NCI-H345 (cell line): ENCODE measurements at regions not wholly inside any gene's neighbourhood (a gene's known extent, or its start where the extent isn't known, plus 50 kb on each side); places are given as distances from the start of the nearest gene placed in this dataset.

Experiments
- DNase-seq: peaks from one replicate; lab custom pipeline; 2025; lab: John Stamatoyannopoulos, UW

DNA sequence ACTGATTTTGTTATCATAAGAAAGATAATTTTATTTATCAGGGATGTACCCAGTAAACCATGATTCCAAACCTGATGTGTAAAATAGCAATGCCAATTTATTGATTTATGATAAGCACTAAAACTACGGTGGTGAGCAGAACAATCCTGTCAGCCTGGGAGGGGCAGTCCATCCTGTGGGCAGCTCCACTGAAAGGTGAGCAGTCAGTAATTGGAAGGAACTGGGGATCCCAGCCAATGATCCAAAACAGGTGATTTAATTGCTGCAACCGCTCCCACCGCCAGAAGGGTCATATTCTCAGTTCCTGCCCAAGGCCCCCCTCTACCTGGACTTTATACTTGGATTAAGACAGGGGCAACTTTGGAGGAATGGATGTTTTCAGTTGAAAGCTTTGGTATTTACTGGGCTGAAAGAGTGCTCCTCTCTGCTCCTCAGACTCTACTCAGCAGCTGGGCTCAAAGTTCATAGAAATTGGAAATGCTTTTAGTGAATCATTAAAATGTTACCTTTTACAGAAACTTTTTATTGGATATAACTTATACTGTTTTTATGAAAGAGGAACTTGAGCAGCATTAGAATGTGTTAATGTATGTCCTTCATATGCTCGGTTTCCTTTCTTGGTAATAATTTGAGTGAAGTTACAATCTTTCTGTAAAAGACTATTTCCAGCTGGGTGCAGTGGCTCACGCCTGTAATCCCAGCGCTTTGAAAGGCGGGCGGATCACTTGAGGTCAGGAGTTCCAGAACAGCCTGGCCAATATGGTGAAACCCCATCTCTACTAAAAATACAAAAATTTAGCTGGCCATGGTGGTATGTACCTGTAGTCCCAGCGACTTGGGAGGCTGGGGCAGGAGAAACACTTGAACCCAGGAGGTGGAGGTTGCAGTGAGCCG is 198.6 kb upstream of the IL12A start:
- DNase-seq = no peak

DNA sequence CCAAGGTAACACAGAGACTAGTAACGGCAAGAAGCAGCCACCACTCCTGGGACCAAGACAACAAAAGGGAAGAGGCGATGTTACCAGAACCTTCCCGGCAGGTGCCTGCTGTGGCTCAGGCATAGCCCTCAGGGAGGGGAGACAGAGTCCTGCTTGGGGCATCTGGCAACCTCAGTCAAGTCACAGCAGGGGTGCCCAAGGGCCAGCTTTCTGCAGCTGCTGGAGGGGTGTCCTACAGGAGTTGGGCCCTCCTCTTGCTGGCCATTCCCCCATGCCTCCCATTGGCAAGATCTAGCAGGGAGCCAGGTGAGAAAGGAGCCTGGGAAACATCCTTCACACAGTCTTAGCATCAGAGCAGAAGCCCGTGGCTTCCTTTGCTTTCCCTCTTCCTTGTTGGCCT is 197.3 kb upstream of the IL12A start:
- no peak for DNase-seq

DNA sequence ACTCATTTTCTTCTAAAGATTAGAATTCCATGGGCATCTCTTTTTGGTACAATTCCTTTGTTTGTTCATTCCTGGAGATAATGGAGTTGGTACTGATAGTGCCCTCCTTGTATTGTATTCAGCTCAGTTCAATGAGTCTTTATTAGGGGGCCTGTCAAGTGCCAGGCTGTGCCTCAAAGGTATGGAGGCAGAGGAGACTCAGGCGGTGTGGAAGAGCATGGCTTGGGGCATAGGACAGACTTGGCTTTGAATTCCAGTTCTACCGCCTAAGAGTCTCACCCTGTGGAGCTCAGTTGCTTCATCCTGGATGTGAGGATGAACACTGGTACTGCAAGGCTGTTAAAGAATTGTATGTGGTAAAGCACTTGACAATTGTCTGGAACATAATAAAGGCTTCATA is 196.6 kb upstream of the IL12A start:
- no peak for DNase-seq

DNA sequence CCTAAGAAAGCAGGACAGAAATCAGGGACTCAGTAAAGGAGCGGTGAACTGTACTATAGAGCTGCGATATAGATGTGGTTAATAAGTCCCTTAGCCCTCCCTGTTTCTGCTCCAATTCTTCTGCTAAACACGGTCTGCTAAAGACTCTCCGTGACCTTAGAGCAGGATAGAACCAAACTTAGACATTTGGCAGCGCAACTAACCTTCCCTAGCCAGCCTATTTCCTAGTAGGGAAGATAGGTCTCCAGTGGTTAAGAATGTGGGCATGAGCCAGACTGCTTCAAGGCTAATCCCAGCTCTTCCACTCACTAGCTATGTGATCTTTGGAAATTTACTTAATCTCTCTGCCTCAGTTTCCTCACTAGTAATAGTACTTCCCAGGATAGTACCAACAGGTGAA is 193.6 kb upstream of the IL12A start:
- no peak for DNase-seq

DNA sequence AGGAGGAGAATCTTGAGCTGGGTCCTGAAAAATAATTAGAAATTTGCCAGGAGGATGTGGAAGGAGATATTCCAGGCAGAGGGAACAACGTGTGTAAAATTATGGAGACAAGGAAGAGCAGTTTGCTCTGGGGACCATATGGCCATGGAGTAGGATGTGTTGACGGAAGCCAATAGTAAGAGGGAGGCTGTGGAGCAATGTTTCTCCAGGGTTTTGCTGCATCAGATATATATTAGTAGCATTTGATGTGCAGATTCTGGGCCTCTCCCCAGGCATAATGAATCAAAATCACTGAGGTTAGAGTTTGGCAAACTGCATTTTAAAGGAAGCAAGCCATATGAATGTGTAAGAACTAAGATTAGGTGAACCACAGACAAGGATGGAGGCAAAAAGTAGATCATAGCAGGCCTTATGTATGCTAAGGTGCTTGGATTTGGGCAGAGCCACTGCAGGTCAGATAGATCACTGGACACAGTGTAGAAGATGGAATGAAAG is 192.9 kb upstream of the IL12A start:
- DNase-seq = no peak

DNA sequence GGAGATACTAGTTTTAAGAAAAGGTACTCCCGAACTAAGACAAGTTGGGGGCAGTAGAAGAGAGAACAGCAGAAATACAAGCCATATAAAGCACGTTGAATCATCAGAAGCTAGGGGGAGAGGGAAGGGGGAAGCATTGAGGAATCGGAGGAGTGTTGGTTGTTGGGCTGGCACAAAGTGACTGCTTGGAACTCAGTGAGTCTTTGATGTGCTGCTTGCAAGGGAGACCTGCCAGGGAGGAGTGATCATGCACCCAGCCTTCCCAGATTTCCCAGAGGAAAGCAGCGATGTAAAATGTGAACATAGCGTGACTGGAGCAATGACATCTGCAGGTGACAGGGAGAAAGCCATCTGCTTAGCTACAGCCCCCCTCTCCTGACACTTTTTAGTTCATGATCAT is 192.4 kb upstream of the IL12A start:
- no peak for DNase-seq

DNA sequence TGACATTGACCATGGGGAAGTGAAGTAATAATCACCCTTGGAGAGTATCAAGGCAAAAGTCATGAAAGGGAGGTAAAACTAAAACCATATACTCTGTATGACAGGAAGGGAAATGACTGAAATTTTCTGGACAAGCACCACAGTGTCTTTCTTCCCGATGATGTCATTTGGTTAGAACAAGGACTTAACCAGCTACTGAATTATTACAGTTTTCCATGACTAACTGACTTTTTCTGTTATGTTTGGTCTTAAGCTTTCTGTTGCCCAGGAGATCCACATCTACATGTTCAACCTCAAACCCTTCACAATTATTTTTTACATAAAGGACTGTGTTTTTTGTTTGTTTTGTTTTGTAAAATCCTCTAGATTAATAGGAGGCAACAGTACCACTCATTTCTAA is 191.9 kb upstream of the IL12A start:
- no peak for DNase-seq

DNA sequence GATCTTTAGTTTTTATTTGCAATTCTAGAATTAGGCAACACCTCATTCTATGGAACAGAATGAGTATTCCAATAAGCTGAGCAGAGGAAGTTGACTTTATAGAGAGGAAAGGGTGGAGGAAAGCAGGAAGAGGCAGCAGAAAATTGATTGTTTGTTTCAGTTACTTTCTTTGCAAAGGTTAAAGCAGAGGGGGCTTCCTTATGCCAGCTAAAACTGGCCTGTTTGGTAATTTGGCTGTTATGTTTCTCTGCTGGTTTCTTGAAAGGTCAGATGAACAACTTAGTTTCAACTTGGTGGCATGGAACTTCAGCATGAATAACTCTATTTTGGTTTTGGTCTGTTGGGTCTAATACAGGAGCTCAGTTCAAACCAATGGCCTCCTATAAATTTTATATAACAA is 190.9 kb upstream of the IL12A start:
- no peak for DNase-seq

DNA sequence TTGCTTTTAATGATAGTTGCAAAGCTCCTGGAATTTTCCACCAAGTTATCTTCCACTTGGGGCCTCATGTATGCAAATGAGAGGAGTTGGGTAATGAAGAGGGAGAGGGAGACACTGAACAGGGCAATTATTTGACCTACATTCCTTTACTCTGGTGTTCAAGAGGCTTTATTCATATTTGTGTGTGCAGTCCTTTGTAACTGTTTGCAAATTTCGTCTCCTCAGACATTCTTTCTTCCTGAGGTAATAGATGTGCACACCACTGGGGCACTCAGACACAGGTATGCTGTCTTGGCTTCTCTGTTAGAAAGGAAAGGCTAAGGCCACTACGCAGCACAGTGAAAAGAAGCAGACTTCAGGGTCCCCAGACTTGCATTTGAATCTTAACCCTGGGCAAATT is 189.7 kb upstream of the IL12A start:
- DNase-seq = no peak

DNA sequence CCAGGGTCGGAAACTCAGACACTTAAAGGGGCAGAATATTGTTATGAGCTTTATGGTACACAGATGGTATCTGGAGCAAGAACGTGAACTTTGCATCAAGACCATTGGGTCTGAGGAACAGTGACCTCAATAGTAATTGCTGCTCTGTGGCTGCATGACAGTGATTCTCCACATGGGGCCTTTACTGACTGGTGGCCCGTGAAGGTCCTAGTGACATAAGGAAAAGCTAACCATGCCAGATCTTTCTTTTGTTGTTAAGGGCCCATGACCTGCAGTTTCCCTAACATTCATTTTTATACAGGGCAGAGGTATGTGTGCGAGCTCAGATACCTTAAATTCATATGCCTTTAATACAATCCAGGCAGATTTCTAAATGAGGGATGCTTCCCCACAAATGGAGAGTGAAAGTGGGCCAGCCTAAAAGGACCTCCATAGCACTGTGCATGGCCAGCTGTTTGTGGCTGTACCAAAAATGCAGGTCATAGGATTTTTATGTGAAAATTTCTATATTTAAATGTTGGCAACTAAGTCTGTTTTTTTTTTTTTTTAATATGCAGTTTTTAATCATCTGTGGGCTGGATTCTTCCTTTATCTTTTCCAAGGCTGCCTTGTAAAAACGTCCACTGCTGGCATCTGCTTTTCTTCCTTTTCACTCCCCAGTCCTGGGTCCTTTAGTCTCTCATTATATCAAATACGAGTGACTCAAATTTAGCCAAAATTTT is 188.0 kb upstream of the IL12A start:
- DNase-seq = no peak

DNA sequence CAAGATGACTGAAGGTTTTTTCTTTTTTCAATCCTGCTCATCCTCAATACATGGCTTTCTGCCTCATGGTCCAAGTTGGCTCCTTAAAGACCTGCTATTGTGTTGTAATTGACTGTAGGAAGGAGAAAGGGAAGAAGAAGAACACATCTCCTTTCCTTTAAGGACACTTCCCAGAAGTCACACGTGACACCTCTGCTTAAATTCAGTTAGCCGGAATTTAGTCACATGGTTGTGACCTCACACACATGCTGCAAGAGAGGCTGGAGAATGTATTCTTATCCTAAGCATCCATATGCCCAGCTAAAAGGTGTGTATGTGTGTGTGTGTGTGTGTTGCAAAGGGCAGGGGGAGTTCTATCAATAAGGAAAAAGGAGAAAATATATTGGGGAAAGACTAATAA is 185.8 kb upstream of the IL12A start:
- DNase-seq = no peak

DNA sequence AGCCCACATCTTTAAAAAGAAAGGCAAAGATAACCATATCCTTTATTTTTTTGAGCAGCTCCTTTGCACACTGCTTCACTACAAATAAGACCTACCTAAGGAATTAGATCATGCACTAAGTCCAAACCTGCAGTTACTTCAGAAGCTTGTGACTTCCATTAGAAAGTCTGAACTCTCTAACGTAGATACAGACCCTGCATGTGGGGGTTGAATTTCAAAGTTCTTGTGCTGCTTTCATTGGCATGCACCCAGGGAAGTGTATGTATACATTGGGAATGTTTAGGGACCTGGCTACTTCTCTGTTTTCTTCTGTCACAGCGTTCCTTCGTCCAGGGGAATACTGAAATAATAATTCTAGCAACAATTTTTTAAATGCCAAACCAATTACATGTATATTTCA is 185.2 kb upstream of the IL12A start:
- no peak for DNase-seq

DNA sequence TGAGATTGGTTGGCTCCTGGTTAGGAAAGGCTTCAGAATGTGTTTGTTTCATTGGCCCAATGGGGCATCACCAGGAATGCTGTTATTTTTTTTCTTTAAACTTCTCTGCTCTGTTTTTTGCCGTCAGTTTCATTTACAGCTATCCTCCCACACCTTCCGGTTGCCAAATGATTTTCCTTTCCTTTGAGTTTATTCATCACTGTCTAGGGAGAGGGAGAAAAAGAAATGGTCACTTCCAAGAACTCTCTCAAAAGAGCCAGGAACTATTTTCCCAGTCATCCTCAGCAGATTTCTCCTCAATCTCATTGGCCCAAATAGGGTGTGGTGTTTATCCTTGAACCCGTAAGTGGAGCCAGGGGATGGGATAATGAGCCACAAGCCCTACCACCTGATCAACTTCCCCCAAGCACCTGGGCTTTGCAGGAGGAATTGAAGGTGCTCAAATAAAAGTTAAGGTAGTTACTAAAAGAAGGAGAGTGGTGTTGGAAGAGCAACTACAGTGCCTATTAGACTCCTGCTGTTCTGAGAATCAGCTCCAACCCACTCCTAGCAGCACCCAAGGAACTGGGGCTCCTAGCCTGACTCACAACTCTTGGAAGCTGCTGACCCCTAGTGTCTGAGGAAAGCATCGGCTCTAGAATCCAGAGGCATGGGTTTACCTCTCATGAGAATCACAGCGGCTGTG is 183.8 kb upstream of the IL12A start:
- peak; percentile 75 for DNase-seq

DNA sequence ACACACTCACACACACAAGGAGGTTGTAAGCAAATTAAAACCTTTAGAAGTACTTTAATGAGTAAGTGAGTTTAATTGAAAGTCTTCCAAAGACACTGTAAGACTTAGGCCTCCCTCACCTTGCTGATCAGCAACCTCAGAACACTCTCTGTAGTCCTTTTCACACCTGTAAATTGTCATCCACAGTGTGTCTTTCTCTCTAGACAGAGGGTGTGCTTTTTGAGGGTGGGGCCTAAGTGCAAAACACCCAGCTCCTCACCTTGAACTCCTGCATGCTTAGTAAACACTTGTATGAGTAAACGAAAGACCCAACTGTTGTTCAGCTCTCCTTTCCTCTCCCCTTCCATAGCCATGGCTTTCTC is 183.2 kb upstream of the IL12A start:
- no peak for DNase-seq

DNA sequence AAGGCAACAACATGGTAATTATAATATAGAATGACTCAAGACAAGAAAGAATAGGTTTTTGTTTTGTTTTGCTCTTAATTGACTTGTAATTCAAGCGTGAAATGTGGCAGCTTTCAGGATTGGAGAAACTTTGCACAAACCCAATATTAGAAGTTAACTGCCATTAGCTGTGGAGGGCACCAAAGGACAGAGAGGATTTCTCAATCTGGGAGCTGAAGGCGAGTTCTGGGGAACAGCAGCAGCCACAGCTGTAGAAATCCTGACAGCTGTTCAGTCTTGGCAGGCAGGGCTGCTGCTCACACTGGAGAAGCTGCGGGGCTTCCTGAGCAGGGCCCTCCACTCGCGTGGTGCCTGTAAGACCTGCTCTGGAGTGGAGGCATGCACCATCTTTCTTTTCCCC is 182.2 kb upstream of the IL12A start:
- DNase-seq = no peak

DNA sequence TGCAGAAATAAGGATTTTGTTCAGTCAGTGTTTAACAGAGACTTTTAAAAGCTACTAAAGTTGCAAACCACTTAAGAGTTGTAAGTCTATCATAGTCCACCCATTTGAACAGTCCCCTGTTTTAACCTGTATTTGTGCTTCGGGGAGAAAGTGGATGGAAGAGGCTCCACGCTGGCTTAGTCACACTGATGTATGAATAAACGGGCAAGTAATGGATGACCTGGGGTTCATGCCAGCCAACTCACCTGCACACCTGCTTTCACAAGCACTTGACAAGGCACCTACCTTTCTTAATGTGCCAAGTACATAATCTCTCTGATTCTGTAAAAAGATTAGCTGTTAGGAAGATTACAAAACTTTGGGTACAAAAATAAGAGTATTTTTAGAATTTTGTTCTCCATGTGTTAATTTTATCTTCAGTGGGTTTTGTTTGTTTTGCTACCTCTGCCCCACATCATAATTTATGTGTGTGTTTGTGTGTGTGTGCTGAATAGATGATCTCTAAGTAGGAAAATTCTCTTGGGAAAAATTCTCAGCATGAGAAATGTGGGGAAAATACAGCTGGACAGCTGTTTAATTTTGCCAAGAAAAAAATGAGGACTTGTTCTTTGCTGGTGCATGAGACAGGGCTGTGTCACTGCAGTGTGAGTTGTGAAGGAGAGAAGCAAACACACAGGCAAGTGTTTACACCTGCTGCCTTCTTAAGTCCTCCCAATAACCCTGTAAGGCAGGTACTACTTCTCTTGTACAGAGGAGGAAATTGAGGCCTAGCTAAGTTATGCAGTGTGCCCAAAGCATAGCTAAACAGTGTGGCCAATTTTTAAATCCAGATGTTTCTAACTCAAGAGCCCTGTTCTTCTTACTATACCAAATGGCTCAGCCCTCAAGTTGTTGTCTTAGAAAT is 181.2 kb upstream of the IL12A start:
- peak; percentile 7 for DNase-seq

DNA sequence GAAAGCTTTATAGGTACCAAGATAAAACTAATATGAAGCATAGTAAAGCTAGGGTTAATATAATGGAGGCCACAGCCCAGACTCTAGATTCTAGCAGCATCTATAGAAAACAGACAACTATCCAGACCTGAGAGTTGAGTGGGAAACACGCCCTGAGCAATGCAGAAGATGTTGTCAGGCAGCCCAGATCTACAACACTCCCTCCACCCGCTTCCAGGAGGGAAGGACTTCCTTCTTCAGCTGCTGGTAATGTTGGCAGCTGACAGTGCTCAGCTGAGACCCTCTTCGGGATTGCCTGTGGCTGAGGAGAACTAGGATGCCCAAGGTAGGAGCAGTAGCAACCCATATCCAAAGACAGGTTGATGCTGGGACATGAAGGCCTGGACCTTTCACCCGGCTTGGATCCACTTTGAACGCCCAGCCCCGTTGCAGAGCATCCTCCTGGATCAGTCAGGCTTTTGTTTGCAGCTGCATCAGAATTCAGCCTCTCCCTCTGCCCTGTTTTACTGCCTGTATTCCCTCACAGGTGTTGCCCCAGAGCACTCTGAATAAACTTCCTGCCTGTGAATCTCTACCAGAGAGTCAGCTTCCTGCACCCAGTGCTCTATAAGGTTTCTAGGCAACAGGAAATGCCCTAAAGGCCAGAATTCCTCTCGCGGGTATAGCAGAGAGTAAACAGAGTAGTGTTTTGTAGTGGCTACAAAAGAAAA is 174.7 kb upstream of the IL12A start:
- no peak for DNase-seq

DNA sequence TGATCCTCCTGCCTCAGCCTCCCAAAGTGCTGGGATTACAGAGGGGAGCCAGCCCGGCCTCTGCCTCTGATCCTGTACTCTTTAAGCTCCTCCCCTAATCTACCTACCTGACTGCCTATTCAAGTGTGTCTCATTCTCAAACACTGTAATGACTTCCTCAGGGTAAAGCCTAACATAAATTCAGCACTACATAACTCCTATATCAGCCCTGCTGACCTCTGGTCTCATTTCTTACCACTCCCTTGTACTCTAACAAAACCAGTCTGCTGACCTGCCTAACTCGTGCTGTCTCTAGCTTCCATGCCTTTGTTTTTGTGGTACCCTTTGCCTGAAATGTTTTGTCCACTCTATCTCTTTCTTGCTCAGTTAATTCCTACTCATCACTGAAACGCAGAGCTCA is 172.1 kb upstream of the IL12A start:
- no peak for DNase-seq

DNA sequence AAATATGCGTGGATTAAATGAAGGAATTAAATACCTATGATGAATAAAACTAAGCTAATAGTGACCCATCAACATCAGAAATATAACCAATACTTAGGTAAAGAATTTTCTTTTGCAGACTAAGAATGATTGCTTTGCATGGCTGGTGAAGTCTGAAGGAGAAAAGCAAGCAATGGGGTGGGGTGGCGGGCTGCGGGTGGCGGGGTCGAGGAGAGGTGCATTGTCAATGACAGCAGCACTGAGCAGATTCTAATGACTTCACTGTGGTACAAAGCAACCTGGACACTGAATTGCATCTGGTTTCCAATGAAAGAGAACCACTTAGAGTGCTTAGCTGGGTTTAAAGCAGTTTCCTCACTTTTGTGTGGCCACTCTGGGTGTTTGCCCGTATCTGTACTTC is 171.5 kb upstream of the IL12A start:
- DNase-seq = no peak

DNA sequence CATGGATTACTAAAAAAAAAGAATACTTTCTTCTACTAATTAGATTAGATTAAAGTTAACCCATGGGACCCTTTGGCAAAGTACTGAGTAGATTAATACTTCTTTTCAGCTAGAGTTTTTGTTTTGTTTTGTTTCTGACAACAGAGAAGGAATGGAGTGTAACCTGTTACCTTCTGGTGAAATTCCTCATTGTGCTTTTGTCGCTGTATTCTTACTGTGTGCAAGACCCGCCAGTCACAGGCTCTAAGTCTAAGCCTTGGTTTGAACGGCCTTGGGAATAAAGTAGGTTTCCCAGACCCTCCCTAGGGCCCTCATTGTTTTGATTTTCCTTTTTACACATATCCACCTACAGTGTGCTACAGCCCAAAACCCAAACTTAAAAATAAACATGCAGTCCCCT is 171.1 kb upstream of the IL12A start:
- no peak for DNase-seq

DNA sequence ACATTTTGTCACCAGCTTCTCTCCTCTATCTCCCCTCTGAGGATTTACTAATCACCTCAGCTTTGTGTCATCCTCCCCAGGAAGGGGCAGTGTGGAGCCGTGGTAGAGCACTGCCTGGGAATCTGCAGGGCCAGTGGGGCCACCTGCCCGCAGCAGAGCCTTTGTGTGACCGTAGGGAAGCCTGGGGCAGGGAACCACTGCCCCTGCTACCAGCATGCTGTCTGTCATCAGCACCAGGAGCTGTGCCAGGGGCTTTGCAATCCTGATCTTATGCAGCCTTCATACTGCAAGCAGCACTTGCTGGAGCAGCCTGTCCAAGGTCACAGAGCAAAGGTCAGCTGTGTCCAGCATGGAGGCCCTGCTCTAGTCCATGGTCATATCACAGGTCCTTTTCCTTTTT is 170.2 kb upstream of the IL12A start:
- DNase-seq = no peak
